Gastroesophageal sphincter (tissue), 4 donors: ENCODE measurements at regions not wholly inside any gene's neighbourhood (a gene's known extent, or its start where the extent isn't known, plus 50 kb on each side); places are given as distances from the start of the nearest gene placed in this dataset.

Experiments used
- ATAC-seq: fragments of 150-250 bp; one replicate; pipeline ENCODE4 v1.9.1; 2016; ENCODE audit warnings: mild to moderate bottlenecking, moderate library complexity
- H3K27ac ChIP-seq, 4 donors: fragments of 200-600 bp; sonication (generic) in 3 of 4; 1 replicate in 3 of 4; 2 replicates in 1 of 4; pipeline ENCODE4 v1.5.1; 2016 to 2019
- H3K27me3 ChIP-seq: fragments of 200-600 bp; sonication (generic); one replicate; pipeline ENCODE4 v1.5.1; 2019
- H3K36me3 ChIP-seq, 2 donors: fragments of 200-600 bp; sonication (generic); one replicate each; pipeline ENCODE4 v1.5.1; 2019; ENCODE audit warnings: control low read depth in 1 of 2
- H3K4me1 ChIP-seq, 3 donors: fragments of 200-600 bp; sonication (generic); 1 replicate in 2 of 3; 2 replicates in 1 of 3; pipeline ENCODE4 v1.5.1; 2016 to 2019; ENCODE audit warnings: control low read depth in 2 of 3
- H3K4me3 ChIP-seq, 2 donors: fragments of 200-600 bp; sonication (generic); one replicate each; pipeline ENCODE4 v1.5.1; 2019; ENCODE audit warnings: mild to moderate bottlenecking in 1 of 2, moderate library complexity in 1 of 2
- H3K9me3 ChIP-seq, 3 donors: fragments of 200-600 bp; sonication (generic); one replicate each; pipeline ENCODE4 v1.5.1; 2017 to 2019; ENCODE audit warnings: control low read depth in 2 of 3
- CTCF ChIP-seq, 4 experiments: fragments of 200-600 bp in 2 of 4; fragments of 450-650 bp in 2 of 4; sonication (generic) in 1 of 4; IDR thresholded peaks; one replicate each; pipeline ENCODE4 v1.5.1; 2017 to 2019; ENCODE audit warnings: antibody characterized with exemption in 4 of 4, mild to moderate bottlenecking in 2 of 4, moderate library complexity in 2 of 4
- EP300 ChIP-seq: sonication (generic); formaldehyde crosslinking; IDR thresholded peaks from one replicate; pipeline ENCODE4 v1.6.1; 2017; ENCODE audit warnings: antibody characterized with exemption, mild to moderate bottlenecking
- POLR2A ChIP-seq, 2 donors: fragments of 450-650 bp; IDR thresholded peaks; one replicate each; pipeline ENCODE4 v1.6.1; 2017; ENCODE audit warnings: antibody characterized with exemption in 2 of 2, mild to moderate bottlenecking in 2 of 2, moderate library complexity in 1 of 2
- POLR2AphosphoS5 ChIP-seq: sonication (generic); formaldehyde crosslinking; IDR thresholded peaks from one replicate; pipeline ENCODE4 v1.6.1; 2017; ENCODE audit warnings: antibody characterized with exemption
- WGBS, 2 donors: methylation state at CpG; one replicate each; pipeline ENCODE4 v1.1.5; 2018; ENCODE audit warnings: low coverage in 1 of 2; 5-methylcytosine and 5-hydroxymethylcytosine counted together

- peak overlapping the region in 1 of 4 donors; percentile 6 for H3K27ac ChIP-seq
- TF ChIP-seq CTCF (IDR thresholded peaks at IDR 0.05) (no peak), POLR2AphosphoS5 (no peak), POLR2A (IDR thresholded peaks at IDR 0.05) (no peak), EP300 (no peak)
- H3K36me3 ChIP-seq, result no peaks in the 10 kb centered on the region
- 30 to 94% methylated on average over 2 to 3 of the region's 5 CpGs for WGBS, 2 donors
- H3K9me3 ChIP-seq, result no peaks in the 10 kb centered on the region
- no peak for ATAC-seq
- H3K4me3 ChIP-seq, result no peak overlapping the region
- no peaks in the 10 kb centered on the region for H3K27me3 ChIP-seq
- H3K4me1 ChIP-seq, result peaks cover 0 to 18% (median 0%) of the 10 kb centered on the region in 3 donors
Measured at GRCh38 chr10:31145986-31146385, 114.3 kb upstream of the ZNF438 start.

- no peaks in the 10 kb centered on the region for H3K36me3 ChIP-seq
- ATAC-seq, result no peak
- TF ChIP-seq CTCF (IDR thresholded peaks at IDR 0.05), result no peak
- no peak for TF ChIP-seq POLR2AphosphoS5
- TF ChIP-seq POLR2A (IDR thresholded peaks at IDR 0.05), result no peak
- no peak for TF ChIP-seq EP300
- no peak overlapping the region for H3K4me3 ChIP-seq
- peaks cover 0 to 18% (median 0%) of the 10 kb centered on the region in 3 donors for H3K4me1 ChIP-seq
- no peak overlapping the region for H3K27ac ChIP-seq
- no peaks in the 10 kb centered on the region for H3K27me3 ChIP-seq
- WGBS, 2 donors, result 39 to 40% methylated on average over 2 to 3 of the region's 21 CpGs
- H3K9me3 ChIP-seq, result no peaks in the 10 kb centered on the region
Measured at GRCh38 chr10:31146491-31147209, 115.0 kb upstream of the ZNF438 start.

GRCh38 chr10:31147210-31147608 is 115.5 kb upstream of the ZNF438 start:
- WGBS, 2 donors, result 60 to 80% methylated on average over 1 to 2 of the region's 2 CpGs
- H3K4me1 ChIP-seq, result peaks cover 0 to 18% (median 0%) of the 10 kb centered on the region in 3 donors
- no peak overlapping the region for H3K4me3 ChIP-seq
- no peak for ATAC-seq
- no peaks in the 10 kb centered on the region for H3K27me3 ChIP-seq
- H3K36me3 ChIP-seq, result no peaks in the 10 kb centered on the region
- no peak overlapping the region for H3K27ac ChIP-seq
- no peaks in the 10 kb centered on the region for H3K9me3 ChIP-seq
- TF ChIP-seq EP300, result no peak
- no peak for TF ChIP-seq POLR2A (IDR thresholded peaks at IDR 0.05)
- TF ChIP-seq CTCF (IDR thresholded peaks at IDR 0.05), result no peak
- no peak for TF ChIP-seq POLR2AphosphoS5

GRCh38 chr10:31148951-31149350 is 117.3 kb upstream of the ZNF438 start:
- H3K36me3 ChIP-seq, result no peaks in the 10 kb centered on the region

More at GRCh38 chr10:31148951-31149350, 117.3 kb upstream of the ZNF438 start:
- WGBS, 2 donors, result 78 to 82% methylated on average over 4 of the region's 4 CpGs
- H3K9me3 ChIP-seq, result no peaks in the 10 kb centered on the region
- TF ChIP-seq EP300, result no peak
- TF ChIP-seq POLR2A (IDR thresholded peaks at IDR 0.05), result no peak
- no peak for TF ChIP-seq POLR2AphosphoS5
- TF ChIP-seq CTCF (IDR thresholded peaks at IDR 0.05), result no peak
- ATAC-seq, result no peak
- no peak overlapping the region for H3K27ac ChIP-seq
- no peak overlapping the region for H3K4me3 ChIP-seq
- H3K27me3 ChIP-seq, result no peaks in the 10 kb centered on the region
- peaks cover 0 to 18% (median 0%) of the 10 kb centered on the region in 3 donors for H3K4me1 ChIP-seq
